ENCODE measurements at regions not wholly inside any gene's neighbourhood (a gene's known extent, or its start where the extent isn't known, plus 50 kb on each side); places are given as distances from the start of the nearest gene placed in this dataset.

DNA sequence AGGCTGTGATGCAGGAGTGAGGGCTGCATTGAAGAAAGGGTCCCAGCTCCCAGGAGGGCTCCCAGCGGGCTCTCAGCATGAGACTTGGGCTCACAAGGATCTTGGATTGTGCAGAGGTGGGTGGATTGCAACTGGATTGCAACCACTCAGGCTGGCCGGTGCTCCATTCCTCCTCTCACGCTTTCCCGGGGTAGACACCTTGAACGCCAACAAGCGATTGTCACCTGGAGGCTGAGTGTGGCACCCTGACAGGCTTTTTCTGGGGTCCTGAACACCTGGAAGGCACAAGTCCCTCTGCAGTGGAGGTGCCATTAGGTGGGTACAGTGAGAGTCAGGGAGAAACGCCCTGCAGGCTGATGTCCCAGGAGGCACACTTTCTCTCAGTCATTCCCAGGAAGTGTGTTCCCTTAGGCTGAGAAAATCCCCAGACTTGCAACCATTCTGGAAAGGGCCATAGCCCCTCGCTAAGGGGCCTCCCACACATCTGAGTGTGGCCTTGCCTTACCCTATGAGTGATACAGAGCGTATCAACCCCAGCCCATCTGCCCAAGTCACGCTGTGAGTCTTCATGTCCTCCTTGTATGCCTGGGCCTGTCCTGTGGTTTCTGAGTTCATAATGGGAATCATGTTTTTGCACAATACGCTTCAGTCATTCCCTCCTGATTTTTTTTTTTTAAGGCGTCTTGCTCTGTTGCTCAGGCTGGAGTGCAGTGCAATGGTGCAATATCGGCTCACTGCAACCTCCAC lies 488.1 kb downstream of the IRX1 start:
- no peaks in the 10 kb centered on the region for H3K27me3 ChIP-seq (replicated peaks in 1 of 4; ENCODE audit: control extremely low read depth in 1 of 4, control insufficient read depth in 3 of 4, insufficient read depth in 4 of 4, low read length in 3 of 4)
- H2AFZ ChIP-seq (ENCODE audit: insufficient read depth, low read depth, low read length, poor library complexity, severe bottlenecking): no peak overlapping the region
- no peak overlapping the region for H3K27ac Mint-ChIP-seq
- no peaks in the 10 kb centered on the region for H3K27me3 Mint-ChIP-seq
- no peak overlapping the region for H3K4me2 ChIP-seq (replicated peaks; ENCODE audit: low read depth, low read length, poor library complexity, severe bottlenecking)
- no peaks in the 10 kb centered on the region for H3K4me1 Mint-ChIP-seq
- no peaks in the 10 kb centered on the region for H3K79me2 ChIP-seq (ENCODE audit: control insufficient read depth, insufficient read depth, low read length)
- ChIA-PET CTCF (no interaction called here), POLR2A (no interaction called here)
- no peak overlapping the region for H3K4me3 ChIP-seq (ENCODE audit: control extremely low read depth in 1 of 5, extremely low read depth in 1 of 5, insufficient read depth in 1 of 5, low read depth in 2 of 5, low read length in 4 of 5)
- TF ChIP-seq, protein P1, sequence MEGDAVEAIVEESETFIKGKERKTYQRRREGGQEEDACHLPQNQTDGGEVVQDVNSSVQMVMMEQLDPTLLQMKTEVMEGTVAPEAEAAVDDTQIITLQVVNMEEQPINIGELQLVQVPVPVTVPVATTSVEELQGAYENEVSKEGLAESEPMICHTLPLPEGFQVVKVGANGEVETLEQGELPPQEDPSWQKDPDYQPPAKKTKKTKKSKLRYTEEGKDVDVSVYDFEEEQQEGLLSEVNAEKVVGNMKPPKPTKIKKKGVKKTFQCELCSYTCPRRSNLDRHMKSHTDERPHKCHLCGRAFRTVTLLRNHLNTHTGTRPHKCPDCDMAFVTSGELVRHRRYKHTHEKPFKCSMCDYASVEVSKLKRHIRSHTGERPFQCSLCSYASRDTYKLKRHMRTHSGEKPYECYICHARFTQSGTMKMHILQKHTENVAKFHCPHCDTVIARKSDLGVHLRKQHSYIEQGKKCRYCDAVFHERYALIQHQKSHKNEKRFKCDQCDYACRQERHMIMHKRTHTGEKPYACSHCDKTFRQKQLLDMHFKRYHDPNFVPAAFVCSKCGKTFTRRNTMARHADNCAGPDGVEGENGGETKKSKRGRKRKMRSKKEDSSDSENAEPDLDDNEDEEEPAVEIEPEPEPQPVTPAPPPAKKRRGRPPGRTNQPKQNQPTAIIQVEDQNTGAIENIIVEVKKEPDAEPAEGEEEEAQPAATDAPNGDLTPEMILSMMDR (IDR thresholded peaks at IDR 0.05): no peak
- TF ChIP-seq EZH2 (IDR thresholded peaks at IDR 0.05; ENCODE audit: borderline replicate concordance, insufficient read depth, low read depth, low read length, poor library complexity, severe bottlenecking): no peak
- 85% methylated on average over 12 of the region's 13 CpGs for WGBS (ENCODE audit: insufficient coverage)
- no peak overlapping the region for H3K27ac ChIP-seq (ENCODE audit: low read length in 2 of 2)
- H3K36me3 ChIP-seq (replicated peaks in 1 of 2; ENCODE audit: control extremely low read depth in 1 of 2, control insufficient read depth in 1 of 2, extremely low read depth in 1 of 2, insufficient read depth in 2 of 2, low read length in 1 of 2): no peaks in the 10 kb centered on the region
- H4K20me1 ChIP-seq (ENCODE audit: control insufficient read depth, insufficient read depth, low read length, poor library complexity, severe bottlenecking): no peaks in the 10 kb centered on the region
- H3K9me3 Mint-ChIP-seq (ENCODE audit: insufficient read depth): peaks cover 8% of the 10 kb centered on the region
- ATAC-seq (ENCODE audit: low read depth): no peak
- H3K9ac ChIP-seq (ENCODE audit: low read length): no peak overlapping the region
- no peaks in the 10 kb centered on the region for H3K4me1 ChIP-seq (ENCODE audit: control insufficient read depth in 2 of 2, insufficient read depth in 2 of 2, low read length in 2 of 2)
- no peak for DNase-seq
- intact Hi-C loops (cut with micrococcal nuclease): no loop called here
- peaks cover 0 to 10% (median 0%) of the 10 kb centered on the region in 3 donors for H3K9me3 ChIP-seq (ENCODE audit: control extremely low read depth in 1 of 3, control insufficient read depth in 2 of 3, insufficient read depth in 1 of 3, low read length in 2 of 3)
- no peak overlapping the region for H3K4me3 Mint-ChIP-seq

DNA sequence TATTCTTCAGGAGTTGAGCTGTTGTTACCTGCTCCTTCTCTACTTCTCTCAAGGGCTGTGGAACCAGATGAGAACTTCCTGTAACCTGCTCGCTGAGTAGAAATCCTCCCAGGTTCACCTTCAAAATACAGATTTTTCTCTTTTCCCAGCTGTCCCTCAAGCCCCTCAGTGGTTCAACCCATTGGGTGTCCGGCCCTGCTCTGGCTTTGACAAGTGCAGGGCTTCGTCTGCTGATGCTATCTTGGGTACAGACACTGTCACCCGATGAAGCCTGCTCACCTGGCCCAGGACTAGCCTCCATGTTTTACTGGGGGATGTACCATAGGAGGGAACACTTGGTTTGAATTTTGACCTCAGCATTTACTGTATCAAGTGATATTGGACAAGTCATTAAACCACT lies 490.4 kb downstream of the IRX1 start:
- Histone ChIP-seq H3K4me3 (ENCODE audit: control extremely low read depth in 1 of 5, extremely low read depth in 1 of 5, insufficient read depth in 1 of 5, low read depth in 2 of 5, low read length in 4 of 5) (no peak overlapping the region), H3K79me2 (ENCODE audit: control insufficient read depth, insufficient read depth, low read length) (no peaks in the 10 kb centered on the region), H3K9ac (ENCODE audit: low read length) (no peak overlapping the region), H3K4me1 (ENCODE audit: control insufficient read depth in 2 of 2, insufficient read depth in 2 of 2, low read length in 2 of 2) (no peaks in the 10 kb centered on the region), H3K4me2 (replicated peaks; ENCODE audit: low read depth, low read length, poor library complexity, severe bottlenecking) (no peak overlapping the region), H2AFZ (ENCODE audit: insufficient read depth, low read depth, low read length, poor library complexity, severe bottlenecking) (no peak overlapping the region), H3K36me3 (replicated peaks in 1 of 2; ENCODE audit: control extremely low read depth in 1 of 2, control insufficient read depth in 1 of 2, extremely low read depth in 1 of 2, insufficient read depth in 2 of 2, low read length in 1 of 2) (no peaks in the 10 kb centered on the region), H4K20me1 (ENCODE audit: control insufficient read depth, insufficient read depth, low read length, poor library complexity, severe bottlenecking) (no peaks in the 10 kb centered on the region), H3K27ac (ENCODE audit: low read length in 2 of 2) (no peak overlapping the region), H3K9me3 (ENCODE audit: control extremely low read depth in 1 of 3, control insufficient read depth in 2 of 3, insufficient read depth in 1 of 3, low read length in 2 of 3) (peaks cover 0 to 3% (median 0%) of the 10 kb centered on the region in 3 donors), H3K27me3 (replicated peaks in 1 of 4; ENCODE audit: control extremely low read depth in 1 of 4, control insufficient read depth in 3 of 4, insufficient read depth in 4 of 4, low read length in 3 of 4) (no peaks in the 10 kb centered on the region)
- H3K4me3 Mint-ChIP-seq: no peak overlapping the region
- no peaks in the 10 kb centered on the region for H3K9me3 Mint-ChIP-seq (ENCODE audit: insufficient read depth)
- TF ChIP-seq, protein P1 (IDR thresholded peaks at IDR 0.05): no peak
- no peak for TF ChIP-seq EZH2 (IDR thresholded peaks at IDR 0.05; ENCODE audit: borderline replicate concordance, insufficient read depth, low read depth, low read length, poor library complexity, severe bottlenecking)
- no peaks in the 10 kb centered on the region for H3K4me1 Mint-ChIP-seq
- H3K27me3 Mint-ChIP-seq: no peaks in the 10 kb centered on the region
- DNase-seq (no peak), ATAC-seq (ENCODE audit: low read depth) (no peak)
- no peak overlapping the region for H3K27ac Mint-ChIP-seq
- ChIA-PET CTCF (no interaction called here), POLR2A (no interaction called here)
- intact Hi-C loops (cut with micrococcal nuclease): no loop called here
- 89% methylated on average over 4 of the region's 4 CpGs for WGBS (ENCODE audit: insufficient coverage)
